Islet precursor cell (in vitro differentiated cells): ENCODE measurements at regions not wholly inside any gene's neighbourhood (a gene's known extent, or its start where the extent isn't known, plus 50 kb on each side); places are given as distances from the start of the nearest gene placed in this dataset.

Experiments
- DNase-seq: peaks from one replicate; pipeline ENCODE4 v3.0.0-alpha.2; 2018

DNA sequence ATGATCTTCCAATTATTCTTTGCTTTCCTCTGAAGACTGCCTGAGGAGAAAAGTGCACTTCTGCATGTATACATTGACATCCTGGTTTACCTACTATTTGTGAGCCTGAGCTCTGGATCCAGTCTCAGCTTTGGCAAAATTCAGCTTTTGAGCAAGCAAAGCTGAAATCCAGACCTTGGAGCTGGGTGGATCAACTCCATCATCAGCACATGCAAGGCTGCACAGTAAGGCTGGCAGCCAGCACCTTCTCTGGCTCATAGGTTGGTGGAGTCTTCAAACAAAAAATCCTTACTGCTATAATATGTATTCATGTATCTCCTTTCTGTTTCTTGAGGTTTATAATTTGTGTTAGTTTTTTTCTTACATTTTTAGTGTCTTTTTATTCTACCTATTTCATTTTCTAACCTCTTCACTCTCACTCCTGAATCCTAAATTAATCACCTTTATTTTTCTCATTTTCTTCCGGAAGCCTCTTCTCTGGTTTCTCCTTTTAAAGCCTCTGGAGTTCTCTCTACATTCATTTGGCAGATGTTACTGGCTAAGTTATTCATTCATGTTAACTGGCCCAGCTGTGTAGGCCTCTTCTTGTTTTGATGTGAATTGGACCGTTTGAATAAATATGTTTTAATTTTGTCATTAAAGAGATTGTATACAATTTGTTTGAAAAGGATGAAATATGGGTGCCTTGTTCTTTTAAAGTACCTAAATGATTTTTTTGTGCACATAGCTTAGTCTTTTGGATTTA is 224.8 kb downstream of the DACT1 start:
- no peak for DNase-seq

DNA sequence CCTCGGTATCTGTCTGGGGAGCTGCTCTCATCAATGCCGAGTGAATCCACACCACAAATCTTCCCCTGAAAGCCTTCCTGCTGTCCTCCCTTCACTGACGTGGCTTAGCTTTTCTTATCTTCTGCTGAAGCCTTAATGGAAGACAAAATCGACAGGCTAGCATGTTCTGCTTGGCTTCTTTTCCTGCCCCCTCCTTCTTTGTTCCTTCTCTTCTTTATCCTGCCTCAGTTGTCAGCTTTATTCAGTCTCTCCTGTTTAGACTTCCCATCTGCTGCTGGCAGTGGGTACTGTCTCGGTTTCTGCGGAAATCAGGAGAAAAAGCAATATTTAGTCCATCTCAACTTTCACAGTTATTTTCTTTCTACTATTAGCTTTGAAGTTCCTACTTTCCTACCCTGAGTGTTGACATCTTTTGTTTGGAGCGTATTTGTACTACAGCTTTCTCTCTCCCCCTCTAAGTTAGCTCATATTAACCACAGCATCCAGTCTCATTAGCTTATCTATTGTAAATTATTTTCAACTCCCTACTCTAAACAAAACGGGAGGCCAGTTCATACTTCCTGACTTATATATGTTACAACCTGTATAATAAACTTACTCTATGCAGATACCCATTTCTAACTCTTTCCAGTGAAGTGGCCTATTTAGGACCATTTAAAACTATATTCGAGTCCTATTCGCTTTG is 226.0 kb downstream of the DACT1 start:
- no peak for DNase-seq

DNA sequence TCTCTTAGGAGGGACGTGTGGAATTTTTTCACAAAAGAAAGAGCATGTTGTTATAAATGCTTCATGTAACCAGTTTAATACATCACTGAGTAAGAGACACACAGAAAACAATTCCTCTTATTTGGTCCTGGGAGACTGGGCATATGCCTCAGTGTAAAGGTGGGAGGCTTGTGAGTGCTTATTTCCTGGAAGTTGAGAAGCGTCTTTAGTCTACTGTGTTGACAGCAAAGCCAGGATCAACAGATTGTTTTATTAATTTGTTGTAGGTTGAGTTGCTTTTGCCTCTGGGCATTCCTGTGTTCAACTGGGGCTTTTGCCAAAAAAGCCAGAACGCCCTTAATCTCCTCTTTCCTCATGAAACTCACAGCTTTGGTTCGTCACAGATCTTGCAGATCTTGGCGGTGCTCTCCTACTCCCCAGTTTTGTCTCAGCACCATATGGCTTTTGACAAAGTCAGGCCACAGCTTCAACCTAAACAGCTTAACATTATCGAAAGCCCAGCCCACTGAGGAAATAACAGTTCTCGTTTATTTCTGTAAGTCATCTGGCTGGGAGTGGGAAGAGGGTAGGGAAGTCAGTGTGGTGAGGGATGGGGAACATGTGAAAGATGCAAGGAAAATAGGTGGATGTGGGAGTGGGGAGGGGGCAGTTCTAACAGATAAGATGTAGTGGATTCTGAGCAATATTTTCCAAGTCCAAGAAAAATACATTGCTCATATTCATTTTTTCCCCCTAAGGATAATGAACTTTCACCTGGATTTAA is 227.2 kb downstream of the DACT1 start:
- no peak for DNase-seq

DNA sequence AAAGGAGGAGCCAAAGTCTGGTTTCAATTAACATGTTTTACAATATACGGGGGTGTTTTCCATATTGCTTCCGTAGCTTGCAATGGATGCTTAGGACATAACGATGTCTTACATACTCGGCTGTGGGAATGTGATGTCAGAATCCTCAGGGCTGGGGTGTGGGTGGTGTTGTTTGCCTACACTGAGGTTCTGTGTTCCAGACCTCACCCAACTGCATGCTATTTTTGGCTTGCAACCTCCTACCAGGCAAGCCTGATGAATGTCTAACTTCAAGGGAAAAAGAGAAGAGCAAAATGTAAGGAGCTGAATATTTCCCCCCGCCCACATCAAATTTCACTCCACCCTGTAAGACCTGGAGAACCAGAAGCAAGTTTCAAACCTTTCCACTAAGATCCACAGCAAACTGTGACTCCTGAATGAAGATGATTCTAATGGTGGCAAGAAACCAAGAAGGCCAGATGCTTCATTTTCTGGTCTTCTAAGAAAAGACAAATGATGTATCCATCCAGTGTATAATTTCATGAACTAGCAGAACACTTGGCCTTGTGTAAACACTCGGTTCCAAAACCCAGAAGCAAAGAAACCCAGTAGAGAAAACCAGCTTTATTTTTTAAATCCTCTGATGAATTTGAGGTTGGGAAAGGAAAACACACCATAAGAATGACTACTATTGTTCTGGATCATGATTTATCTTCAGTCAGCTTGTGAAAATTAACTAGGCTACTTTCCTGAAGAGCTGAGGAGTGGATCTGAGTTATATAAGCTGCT is 227.9 kb downstream of the DACT1 start:
- DNase-seq: no peak

DNA sequence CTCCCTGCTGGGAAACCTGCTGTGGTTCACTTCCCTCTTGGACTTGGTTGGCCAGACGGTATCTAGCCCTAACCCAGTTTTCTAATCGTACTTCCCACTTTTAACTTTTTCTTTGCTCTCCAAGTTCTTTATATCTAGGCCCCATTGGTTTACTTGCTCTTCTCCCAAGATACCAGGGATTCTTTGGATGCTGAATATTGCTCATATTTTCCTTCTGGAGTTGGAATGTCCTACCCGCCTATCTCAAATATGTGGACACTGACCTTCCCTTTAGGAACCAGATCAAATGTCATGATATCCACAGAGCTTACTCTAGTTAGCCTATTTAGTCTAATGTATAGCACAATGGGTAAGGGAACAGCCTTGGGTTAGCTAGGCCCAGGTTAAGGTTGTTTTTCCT is 228.6 kb downstream of the DACT1 start:
- no peak for DNase-seq

DNA sequence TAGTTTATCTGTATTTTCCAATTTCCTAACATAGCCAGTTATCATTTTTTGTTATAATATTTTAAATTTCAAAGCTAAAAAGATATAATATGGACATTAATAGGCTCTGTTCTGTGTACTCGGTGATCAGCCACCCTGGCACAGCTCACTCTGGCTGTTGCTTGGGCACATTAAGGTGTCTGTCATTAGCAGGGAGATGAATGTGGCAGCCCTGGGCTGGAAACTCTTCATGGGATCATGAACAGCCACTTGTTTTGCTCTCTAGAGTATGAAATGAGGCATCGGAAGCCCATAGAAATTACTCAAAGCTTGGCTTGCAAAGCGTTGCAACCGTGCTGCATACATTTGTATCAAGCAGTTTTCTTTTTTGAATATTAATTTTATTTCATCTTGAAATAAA is 233.2 kb downstream of the DACT1 start:
- DNase-seq: no peak

DNA sequence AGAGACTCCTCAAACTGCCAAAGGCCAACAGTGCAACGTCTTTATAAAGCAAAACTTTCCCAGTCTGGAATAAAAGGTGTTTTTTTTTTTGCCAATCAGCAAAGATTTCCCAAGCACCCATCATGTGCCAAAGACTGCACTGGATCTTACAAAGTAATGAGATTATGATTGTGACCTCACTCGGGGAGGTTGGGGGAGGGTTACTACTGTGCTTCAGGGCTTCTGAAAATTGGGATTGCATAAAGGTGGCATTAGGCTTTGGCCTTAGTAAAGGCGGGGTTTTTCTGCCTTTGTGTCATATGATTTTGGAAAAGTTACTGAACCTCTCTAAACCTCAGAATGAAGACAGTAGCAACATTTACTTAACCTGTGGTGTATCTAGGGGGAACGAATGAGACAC is 233.8 kb downstream of the DACT1 start:
- DNase-seq: no peak

DNA sequence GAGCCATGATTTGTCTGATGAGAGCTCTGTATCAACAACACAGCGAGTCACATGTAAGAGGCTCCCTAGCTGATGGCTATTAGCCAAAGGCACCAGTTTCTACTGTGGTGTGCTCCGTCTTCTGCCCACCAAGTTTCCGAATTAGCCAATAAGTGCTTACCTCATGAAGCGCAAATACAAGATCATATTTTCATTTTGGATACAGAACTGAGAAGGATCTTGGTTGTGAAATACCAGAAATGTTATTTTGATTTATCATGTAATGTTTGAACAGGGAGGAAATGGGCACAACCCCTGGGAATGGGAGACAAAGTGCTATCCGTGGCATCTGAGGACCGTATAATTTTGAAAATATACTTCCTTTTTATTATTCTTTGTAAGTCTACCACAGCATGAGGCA is 234.3 kb downstream of the DACT1 start:
- no peak for DNase-seq

DNA sequence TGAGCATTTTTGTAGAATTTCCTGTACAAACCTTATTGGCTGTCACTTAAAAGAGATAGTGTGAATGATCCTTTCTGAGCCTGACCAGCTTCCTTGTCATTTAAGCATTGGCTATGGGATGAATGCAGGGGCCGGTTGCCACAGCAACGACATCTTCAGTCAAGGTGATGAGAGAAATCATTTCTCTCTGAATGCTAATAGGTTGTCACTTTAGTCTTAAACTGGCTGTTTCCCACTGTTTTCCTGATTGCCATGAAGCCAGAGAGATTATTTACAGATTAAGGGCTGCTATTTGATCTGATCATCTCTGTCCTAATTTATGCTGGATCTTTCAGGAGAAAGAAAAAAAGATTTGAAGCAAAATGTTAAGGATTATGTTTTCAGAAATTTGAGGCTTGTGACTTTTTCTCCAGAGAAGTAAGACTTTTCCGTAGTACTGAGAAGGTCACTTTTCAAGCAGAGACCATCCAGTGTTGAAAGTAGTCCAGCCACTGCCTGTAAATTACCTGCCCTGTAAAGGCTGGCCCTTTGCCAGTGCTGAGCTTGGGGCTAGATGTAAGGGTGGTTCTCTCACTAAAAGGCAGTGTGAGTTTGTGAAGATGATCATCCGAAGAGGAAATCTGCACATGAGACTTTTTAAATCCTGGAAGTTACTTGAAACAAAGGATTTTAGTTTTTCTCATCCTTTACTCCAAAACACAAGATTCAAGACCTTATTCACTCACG is 235.6 kb downstream of the DACT1 start:
- no peak for DNase-seq

DNA sequence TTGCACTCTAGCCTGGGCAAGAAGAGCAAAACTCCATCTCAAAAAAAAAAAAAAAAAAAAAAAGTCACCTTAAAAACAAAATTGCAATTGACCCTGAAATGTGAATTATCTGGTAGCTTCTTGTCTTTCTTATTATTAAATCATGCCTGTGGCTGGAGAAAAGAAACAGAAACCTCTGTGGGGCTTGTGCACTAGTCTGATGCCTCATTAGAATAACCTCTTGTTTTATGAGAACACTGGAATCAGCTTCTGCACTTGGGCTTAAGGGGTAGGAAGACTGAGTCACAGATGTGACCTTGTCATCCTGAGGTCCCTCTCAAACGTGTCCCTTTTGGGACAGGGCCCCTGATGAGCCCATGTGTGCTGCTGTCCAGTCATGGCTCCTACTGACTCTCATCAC is 237.9 kb downstream of the DACT1 start:
- no peak for DNase-seq

DNA sequence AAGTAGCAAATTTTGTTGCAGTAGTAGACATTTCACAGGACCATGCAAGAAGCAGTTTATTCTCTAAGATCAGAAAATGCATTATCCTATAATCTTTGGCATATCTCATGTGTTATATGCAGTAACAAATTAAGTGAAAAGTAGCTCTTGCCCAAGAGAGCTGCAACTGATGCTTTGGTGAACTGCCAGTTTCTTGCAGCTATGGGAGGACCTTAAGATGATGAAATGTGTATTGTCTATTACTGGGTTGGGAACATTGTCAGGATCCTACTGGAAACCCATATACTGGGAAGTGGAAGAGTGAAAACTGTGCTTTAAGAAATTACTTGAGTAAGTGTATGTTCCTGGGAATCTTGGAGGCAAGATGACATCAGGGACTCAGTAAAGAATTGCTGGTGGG is 238.8 kb downstream of the DACT1 start:
- no peak for DNase-seq

DNA sequence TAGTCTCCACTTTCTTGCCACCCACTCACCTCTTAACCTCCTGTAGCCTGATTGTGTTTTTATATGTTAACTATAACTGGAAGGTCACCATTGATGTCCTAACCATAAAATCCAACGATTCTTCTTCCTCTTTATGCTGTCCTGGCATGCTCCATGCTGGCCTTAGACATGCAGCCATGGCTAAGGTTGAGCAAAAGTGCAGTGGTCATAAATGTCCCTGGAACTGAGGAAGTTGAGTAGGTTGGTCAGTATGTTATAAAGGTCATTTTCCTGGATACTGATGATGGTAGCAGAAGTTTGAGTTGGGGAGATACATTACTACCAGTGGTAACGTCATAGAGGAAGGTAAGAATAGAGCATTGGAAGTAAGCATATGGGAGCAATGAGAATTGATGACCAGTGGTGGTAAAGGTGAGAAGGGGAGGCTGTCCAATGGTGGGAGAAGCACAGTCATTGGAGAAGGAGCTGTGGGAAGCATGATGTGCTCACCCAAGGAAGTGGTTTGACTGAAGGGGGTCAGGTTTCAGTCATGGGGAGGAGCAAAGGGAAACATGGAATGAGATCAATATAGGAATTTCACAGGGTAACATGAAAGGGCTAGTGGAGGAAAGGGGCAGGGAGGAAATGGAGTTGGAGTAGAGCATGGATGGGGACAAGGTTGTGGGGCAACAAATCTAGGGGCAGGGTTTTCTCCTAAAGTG is 240.8 kb downstream of the DACT1 start:
- no peak for DNase-seq

DNA sequence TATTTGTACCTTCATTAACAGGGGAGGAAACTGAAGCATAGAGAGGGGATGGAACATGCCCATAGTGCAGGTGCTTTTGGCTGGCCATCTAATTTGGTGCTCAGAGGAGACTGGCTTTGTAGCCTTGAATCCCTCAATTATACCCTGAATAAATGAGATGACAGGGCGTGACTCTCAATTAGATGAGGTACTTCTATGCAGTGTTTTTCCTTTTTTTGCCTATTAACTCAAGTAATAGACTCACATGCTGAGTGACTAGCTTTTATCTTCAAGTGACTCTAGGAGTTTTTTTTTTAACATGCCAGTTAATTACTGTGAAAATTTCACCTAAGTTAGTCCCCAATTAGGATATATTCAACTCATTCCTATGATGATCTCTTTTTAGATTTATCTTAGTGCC is 243.7 kb downstream of the DACT1 start:
- no peak for DNase-seq

DNA sequence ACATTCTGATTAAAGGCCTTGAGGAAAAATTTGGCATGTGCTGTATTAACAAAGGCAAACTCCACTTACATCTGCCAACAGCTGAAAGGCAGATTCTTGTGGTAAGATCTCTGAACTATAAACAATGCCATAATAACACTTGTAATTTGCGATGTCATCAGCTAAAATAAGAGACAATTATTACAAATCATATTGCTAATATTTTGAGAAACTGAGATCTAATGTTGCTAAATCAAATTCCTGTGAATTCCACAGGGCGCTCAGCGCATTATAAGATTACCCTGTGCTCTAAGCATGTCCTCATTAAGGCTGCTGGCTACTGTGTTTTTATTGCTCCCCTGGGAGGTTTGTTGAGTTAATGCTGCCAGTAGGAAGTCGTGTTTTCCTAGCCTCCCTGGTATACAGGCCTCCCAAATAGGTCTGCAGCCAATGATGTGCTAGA is 244.8 kb downstream of the DACT1 start:
- DNase-seq: no peak

DNA sequence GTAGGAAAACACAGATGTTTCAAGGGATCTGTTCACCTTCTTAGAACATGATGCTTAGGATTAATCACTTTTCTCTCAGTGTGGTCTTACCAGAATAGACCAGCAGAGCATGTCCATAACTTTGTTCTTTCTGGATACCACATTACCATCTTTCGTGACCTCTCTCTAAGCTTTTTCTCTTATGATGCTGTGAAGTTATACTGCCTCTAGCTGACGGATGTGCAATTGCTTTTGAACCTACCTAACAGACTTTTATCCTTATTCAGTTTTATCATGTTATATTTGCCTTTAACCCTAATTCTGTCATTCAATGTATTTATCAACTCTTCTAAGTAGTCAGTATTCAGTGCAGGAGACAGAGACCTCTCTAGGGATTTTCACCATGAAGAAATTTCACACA is 246.7 kb downstream of the DACT1 start:
- DNase-seq: no peak

DNA sequence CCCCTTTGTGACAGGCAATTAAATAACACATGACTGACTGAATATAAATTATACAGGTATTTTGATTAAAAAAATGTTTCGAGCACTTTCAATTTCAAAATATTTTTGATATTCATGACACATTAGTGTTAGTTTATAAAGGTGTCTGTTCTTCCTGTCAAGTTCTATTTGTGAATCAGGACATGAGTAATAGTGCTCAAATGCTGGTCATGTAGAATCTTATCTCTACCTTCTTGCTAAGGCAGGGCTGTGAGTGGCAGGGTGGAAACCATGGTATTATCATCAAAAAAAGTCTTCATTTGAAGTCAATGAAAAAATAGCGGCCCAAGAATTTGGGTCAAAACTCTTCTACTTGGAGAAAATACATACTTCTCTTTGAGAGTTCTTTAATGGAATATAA is 250.2 kb downstream of the DACT1 start:
- DNase-seq: no peak

DNA sequence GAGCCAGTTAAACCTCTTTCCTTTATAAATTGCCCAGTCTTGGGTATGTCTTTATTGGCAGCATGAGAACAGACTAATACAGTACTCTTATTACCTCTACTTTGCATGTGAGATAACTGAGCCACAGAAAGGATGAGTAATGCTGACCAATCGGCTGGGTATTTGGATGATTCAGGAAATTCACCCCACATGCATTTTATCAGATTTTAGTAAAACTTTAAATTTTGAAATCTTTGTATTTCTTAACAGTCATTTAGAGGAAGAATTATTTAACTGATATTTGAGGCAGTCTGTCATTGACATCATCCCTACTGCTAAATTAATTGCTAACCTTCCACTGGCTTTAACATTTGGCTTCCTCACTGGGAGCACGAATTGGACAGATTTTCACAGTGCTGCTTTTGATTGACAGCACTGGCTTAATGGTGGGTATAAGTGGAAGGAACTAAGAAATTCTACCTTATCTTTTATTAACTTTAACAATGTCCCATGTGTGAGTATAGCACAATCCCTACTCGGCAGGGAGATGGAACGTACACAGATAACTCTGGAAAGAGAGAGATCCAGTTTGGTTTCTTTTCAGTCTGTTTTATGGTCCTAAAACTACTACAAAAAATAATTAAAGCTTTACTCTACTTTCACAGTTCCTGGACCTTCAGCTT is 261.0 kb downstream of the DACT1 start:
- DNase-seq: peak; percentile 51

DNA sequence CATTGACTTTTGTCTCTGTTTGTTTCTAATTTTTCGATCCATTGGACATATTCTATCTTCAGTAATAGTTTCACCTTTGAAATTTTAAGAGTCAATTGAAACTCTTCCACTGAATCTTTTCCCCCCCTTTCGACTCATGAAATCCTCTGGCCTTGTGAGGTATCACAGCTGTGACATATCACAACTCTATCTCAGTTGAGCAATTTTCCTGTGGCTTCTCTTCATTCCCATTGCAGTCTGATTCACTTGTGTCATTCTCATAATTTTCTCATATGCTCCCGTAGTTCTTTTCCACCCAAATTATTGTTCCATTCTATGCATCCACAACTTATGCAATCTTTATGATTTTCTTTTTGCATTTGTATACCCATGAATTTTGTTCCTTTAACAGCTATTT is 261.6 kb downstream of the DACT1 start:
- DNase-seq: no peak

DNA sequence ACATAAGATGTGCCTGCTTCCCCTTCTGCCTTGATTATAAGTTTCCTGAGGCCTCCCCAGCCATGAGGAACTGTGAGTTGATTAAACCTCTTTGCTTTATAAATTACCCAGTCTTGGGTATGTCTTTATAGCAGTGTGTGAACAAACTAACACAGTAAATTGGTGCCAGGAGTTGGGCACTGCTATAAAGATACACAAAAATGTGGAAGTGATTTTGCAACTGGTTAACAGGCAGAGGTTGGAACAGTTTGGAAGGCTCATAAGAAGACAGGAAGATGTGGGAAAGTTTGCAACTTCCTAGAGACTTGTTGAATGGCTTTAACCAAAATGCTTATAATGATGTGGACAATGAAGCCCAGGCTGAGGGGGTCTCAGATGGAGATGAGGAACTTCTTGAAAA is 264.1 kb downstream of the DACT1 start:
- DNase-seq: no peak

DNA sequence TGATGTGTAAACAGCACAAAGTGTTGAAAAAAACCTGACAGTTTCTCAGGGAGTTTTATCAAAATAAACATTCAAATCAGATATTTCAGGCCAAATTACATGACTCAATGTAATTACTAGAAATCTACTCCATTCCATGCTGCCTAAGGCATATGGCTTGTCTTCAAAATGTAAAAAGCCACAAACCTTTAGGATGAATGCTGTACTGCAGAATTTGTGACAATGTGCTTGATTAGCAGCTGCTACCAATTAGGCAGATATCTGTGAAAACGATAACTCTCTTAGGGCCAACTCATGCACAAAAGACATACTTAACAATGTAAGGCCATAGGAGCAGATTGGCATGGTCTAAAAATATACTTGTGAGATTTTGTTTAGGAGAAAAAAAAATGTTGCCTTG is 267.0 kb downstream of the DACT1 start:
- no peak for DNase-seq

DNA sequence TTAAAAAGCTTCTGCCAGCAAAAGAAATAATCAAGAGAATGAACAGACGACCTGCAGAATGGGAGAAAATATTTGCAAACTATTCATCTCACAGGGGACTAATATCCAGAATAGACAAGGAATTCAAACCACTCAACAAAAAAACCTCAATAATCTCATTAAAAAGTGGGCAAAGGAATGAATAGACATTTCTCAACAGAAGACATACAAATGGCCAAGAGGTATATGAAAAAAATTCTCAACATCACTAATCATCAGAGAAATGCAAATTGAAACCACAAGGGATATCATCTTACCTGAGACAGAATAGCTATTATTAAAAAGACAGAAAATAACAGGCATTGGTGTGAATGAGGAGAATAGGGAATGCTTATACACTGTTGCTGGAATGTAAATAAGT is 270.0 kb downstream of the DACT1 start:
- DNase-seq: no peak
